Hepatocyte (in vitro differentiated cells): ENCODE measurements at regions not wholly inside any gene's neighbourhood (a gene's known extent, or its start where the extent isn't known, plus 50 kb on each side); places are given as distances from the start of the nearest gene placed in this dataset.

Experiments used
- EZH2 ChIP-seq: fragments of 200-600 bp; sonication (generic); IDR thresholded peaks from 2 replicates; pipeline ENCODE4 v1.6.1; 2016; ENCODE audit warnings: antibody characterized with exemption, mild to moderate bottlenecking, borderline replicate concordance
- EZH2phosphoT487 ChIP-seq: fragments of 200-600 bp; sonication (generic); IDR thresholded peaks from one replicate; pipeline ENCODE4 v1.6.1; 2018; ENCODE audit warnings: antibody characterized with exemption, mild to moderate bottlenecking, low read depth, moderate library complexity; ENCODE audit not compliant: unreplicated experiment, severe bottlenecking
- TF ChIP-seq, protein P1 (sequence below): fragments of 200-600 bp; sonication (generic); IDR thresholded peaks from 2 replicates; pipeline ENCODE4 v1.5.1; 2016; ENCODE audit warnings: antibody characterized with exemption, mild to moderate bottlenecking; ENCODE audit not compliant: poor library complexity

DNA sequence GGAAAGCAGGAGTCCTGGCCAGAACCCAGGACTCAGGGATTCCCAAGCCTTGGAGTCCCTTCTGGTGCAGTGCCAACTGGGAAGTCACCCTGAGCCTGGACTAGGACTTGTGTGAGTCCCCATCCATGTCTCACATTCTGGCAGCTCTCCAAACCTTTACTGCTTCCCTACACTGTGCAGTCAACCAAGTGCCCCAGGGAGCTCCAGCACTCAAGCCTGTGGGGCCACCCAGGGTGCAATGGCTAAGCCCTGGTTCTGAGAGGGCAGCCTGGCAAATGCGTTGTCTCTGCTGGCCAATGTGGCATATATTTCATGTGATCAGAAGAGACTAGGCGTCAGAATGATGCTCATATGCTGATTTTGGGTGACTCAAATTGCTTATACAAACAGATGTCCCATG, 223.4 kb downstream of the SP3 start:
- TF ChIP-seq EZH2phosphoT487, result no peak
- TF ChIP-seq, protein P1, sequence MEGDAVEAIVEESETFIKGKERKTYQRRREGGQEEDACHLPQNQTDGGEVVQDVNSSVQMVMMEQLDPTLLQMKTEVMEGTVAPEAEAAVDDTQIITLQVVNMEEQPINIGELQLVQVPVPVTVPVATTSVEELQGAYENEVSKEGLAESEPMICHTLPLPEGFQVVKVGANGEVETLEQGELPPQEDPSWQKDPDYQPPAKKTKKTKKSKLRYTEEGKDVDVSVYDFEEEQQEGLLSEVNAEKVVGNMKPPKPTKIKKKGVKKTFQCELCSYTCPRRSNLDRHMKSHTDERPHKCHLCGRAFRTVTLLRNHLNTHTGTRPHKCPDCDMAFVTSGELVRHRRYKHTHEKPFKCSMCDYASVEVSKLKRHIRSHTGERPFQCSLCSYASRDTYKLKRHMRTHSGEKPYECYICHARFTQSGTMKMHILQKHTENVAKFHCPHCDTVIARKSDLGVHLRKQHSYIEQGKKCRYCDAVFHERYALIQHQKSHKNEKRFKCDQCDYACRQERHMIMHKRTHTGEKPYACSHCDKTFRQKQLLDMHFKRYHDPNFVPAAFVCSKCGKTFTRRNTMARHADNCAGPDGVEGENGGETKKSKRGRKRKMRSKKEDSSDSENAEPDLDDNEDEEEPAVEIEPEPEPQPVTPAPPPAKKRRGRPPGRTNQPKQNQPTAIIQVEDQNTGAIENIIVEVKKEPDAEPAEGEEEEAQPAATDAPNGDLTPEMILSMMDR, result no peak
- TF ChIP-seq EZH2, result no peak
